OCI-LY1 (cell line): ENCODE measurements at regions not wholly inside any gene's neighbourhood (a gene's known extent, or its start where the extent isn't known, plus 50 kb on each side); places are given as distances from the start of the nearest gene placed in this dataset.

Source experiments
- EZH2 ChIP-seq: fragments of 200-600 bp; sonication (generic), shearing (Covaris generic); IDR thresholded peaks from 2 replicates; pipeline ENCODE4 v1.8.0; 2017; ENCODE audit warnings: borderline replicate concordance, mixed run types, mild to moderate bottlenecking, antibody characterized with exemption, low read length, moderate library complexity, mixed read lengths
- TF ChIP-seq, protein P1 (sequence below): fragments of 200-600 bp; sonication (generic), shearing (Covaris generic); IDR thresholded peaks from 2 replicates; pipeline ENCODE4 v1.5.1; 2017; ENCODE audit warnings: mild to moderate bottlenecking, antibody characterized with exemption, low read length, moderate library complexity, mixed read lengths

DNA sequence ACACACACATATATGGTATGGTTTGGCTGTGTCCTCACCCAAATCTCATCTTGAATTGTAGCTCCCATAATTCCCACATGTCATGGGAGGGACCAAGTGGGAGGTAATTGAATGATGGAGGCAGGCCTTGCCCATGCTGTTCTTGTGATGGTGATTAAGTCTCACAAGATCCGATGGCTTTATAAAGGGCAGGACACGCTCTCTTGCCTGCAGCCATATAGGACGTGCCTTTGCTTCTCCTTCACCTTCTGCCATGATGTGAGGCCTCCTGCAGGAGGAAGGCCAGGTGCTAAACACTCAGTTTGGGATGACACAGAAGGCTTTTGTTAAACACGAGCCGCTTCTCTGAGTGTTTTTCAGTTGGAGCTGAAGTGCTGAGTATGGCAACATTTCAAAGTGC is 205.3 kb upstream of the KLF6 start:
- TF ChIP-seq, protein P1, sequence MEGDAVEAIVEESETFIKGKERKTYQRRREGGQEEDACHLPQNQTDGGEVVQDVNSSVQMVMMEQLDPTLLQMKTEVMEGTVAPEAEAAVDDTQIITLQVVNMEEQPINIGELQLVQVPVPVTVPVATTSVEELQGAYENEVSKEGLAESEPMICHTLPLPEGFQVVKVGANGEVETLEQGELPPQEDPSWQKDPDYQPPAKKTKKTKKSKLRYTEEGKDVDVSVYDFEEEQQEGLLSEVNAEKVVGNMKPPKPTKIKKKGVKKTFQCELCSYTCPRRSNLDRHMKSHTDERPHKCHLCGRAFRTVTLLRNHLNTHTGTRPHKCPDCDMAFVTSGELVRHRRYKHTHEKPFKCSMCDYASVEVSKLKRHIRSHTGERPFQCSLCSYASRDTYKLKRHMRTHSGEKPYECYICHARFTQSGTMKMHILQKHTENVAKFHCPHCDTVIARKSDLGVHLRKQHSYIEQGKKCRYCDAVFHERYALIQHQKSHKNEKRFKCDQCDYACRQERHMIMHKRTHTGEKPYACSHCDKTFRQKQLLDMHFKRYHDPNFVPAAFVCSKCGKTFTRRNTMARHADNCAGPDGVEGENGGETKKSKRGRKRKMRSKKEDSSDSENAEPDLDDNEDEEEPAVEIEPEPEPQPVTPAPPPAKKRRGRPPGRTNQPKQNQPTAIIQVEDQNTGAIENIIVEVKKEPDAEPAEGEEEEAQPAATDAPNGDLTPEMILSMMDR: no peak
- no peak for TF ChIP-seq EZH2
